ENCODE measurements at regions not wholly inside any gene's neighbourhood (a gene's known extent, or its start where the extent isn't known, plus 50 kb on each side); places are given as distances from the start of the nearest gene placed in this dataset.

- TF ChIP-seq CTCF (conservative IDR thresholded peaks at IDR 0.05; ENCODE audit: low read length) (no peak), EZH2phosphoT487 (IDR thresholded peaks at IDR 0.05; ENCODE audit: borderline replicate concordance) (no peak)
Measured at GRCh38 chr3:177346878-177347277, 149.6 kb upstream of the TBL1XR1 start.

Data from Loucy (cell line).